Breast epithelium (tissue), 4 donors: ENCODE measurements at regions not wholly inside any gene's neighbourhood (a gene's known extent, or its start where the extent isn't known, plus 50 kb on each side); places are given as distances from the start of the nearest gene placed in this dataset.
"Not testable (repeated sequence)": the region's sequence is repeated elsewhere in the genome, so short reads cannot be mapped to it uniquely, and the experiment has no call there.

ENCODE experiments used
- DNase-seq, 2 donors: peaks; one replicate each; pipeline ENCODE4 v3.0.0-alpha.2; 2019; ENCODE audit warnings: low spot score in 2 of 2
- H3K27ac ChIP-seq, 2 donors: fragments of 200-600 bp; sonication (generic) in 1 of 2; one replicate each; pipeline ENCODE4 v1.5.1; 2016 to 2019; ENCODE audit warnings: mild to moderate bottlenecking in 1 of 2
- H3K27me3 ChIP-seq, 2 donors: fragments of 200-600 bp; sonication (generic) in 1 of 2; one replicate each; pipeline versions ENCODE4 v1.5.1 to v1.6.0; 2017 to 2019; ENCODE audit warnings: control low read depth in 1 of 2, mild to moderate bottlenecking in 1 of 2
- H3K36me3 ChIP-seq: fragments of 200-600 bp; one replicate; pipeline ENCODE4 v1.5.1; 2019
- H3K4me1 ChIP-seq, 2 donors: fragments of 200-600 bp; sonication (generic); one replicate each; pipeline ENCODE4 v1.5.1; 2016 to 2019; ENCODE audit warnings: control low read depth in 1 of 2
- H3K4me3 ChIP-seq, 3 donors: fragments of 200-600 bp; sonication (generic); 1 replicate in 2 of 3; 2 replicates in 1 of 3; pipeline ENCODE4 v1.5.1; 2016 to 2019; ENCODE audit warnings: mild to moderate bottlenecking in 3 of 3, moderate library complexity in 2 of 3
- H3K9me3 ChIP-seq, 2 donors: fragments of 200-600 bp; sonication (generic) in 1 of 2; one replicate each; pipeline ENCODE4 v1.5.1; 2016 to 2019; ENCODE audit warnings: control low read depth in 1 of 2
- CTCF ChIP-seq, 3 donors: fragments of 450-650 bp; IDR thresholded peaks; one replicate each; pipeline ENCODE4 v1.5.1; 2016 to 2017; ENCODE audit warnings: antibody characterized with exemption in 3 of 3, mild to moderate bottlenecking in 3 of 3, moderate library complexity in 3 of 3
- POLR2A ChIP-seq: fragments of 450-650 bp; IDR thresholded peaks from one replicate; pipeline ENCODE4 v1.6.1; 2016; ENCODE audit warnings: antibody characterized with exemption, mild to moderate bottlenecking, moderate library complexity
- POLR2AphosphoS5 ChIP-seq, 3 donors: sonication (generic); formaldehyde crosslinking; IDR thresholded peaks; one replicate each; pipeline ENCODE4 v1.6.1; 2017; ENCODE audit warnings: antibody characterized with exemption in 3 of 3
- intact Hi-C: fragments of 100-400 bp; cut with DNase I; formaldehyde crosslinking; loops from one replicate; pipeline ENCODE4 v1.15.1; 2023; ENCODE audit warnings: low total_unique reads

DNA sequence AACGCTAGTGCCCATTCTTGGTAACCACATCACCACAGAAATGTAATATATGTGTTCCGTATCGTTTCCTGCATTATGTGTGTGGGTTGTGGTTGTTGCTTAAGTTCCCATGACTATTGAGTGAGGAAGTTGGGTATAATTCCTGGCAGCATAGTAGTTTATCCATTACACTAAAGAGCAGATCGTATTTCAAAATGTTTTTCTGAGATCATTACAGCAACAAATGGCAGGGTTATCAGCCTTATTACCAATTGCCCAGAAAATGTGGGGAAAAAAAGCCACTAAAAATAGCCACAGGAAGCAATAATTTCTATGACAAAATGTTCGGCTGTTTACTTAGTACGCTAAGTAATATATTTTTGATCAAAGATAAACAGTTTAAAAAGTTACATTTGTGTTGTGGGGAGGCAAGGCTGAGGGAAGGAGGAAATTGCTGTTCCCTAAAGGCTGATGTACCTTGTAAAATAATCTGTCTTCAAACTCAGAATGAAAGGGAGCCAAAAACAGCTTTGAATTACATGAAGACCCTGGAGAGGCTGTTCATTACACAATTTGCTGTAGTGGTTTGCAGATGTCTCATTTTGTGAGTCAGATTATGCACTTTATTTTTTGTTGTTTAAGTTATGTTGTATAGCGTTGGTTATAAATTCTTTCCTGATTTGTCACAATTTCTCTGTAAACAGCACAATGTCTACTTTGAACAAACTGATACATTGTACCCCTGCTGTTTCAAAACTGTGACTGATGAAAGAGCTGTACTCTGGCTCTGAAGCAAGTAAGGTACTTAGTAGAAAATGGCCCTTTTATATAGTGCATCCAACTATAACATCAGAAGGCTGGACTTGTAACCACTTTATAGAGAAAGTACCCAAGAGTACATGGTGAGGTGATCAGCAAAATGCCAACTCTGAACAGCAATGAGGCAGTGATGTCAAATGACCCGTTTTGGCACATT is 1028.5 kb downstream of the NR2F1-AS1 start:
- H3K9me3 ChIP-seq = no peaks in the 10 kb centered on the region
- H3K4me1 ChIP-seq = no peaks in the 10 kb centered on the region
- TF ChIP-seq POLR2AphosphoS5 (IDR thresholded peaks at IDR 0.05) (no peak), POLR2A (no peak), CTCF (IDR thresholded peaks at IDR 0.05) (no peak)
- H3K27ac ChIP-seq = no peak overlapping the region
- H3K36me3 ChIP-seq = no peaks in the 10 kb centered on the region
- H3K4me3 ChIP-seq = no peak overlapping the region
- intact Hi-C loops = no loop called here
- DNase-seq = no peak
- H3K27me3 ChIP-seq = no peaks in the 10 kb centered on the region

- Histone ChIP-seq H3K9me3 (no peaks in the 10 kb centered on the region), H3K27me3 (no peaks in the 10 kb centered on the region), H3K27ac (no peak overlapping the region), H3K4me1 (no peaks in the 10 kb centered on the region), H3K36me3 (no peaks in the 10 kb centered on the region), H3K4me3 (no peak overlapping the region)
- intact Hi-C loops = no loop called here
- TF ChIP-seq CTCF (IDR thresholded peaks at IDR 0.05) (no peak), POLR2AphosphoS5 (IDR thresholded peaks at IDR 0.05) (no peak), POLR2A (no peak)
- no peak for DNase-seq
These were observed 1032.7 kb downstream of the NR2F1-AS1 start for GRCh38 chr5:92548346-92548745.

DNA sequence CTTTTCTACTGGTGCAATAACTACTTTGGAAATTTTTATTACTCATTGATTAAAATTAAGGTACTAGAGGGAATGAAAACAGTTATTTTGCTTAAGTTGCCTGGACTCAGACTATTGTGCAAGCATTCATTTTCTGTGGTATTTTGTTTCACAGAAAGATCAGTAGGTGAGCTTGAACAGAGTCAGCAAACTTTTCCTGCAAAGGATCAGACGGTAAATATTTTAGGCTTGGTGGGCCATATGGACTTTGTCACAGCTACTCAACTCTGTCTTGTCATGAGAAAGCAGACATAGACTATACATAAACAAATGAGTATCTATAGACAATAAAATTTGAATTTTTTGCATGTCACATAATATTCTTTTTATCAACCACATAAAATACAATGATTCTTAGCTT is 1036.4 kb downstream of the NR2F1-AS1 start:
- intact Hi-C loops = no loop called here
- DNase-seq = no peak
- H3K27ac ChIP-seq = no peak overlapping the region
- no peaks in the 10 kb centered on the region for H3K36me3 ChIP-seq
- no peaks in the 10 kb centered on the region for H3K27me3 ChIP-seq
- TF ChIP-seq POLR2AphosphoS5 (IDR thresholded peaks at IDR 0.05) (no peak), POLR2A (no peak), CTCF (IDR thresholded peaks at IDR 0.05) (no peak)
- no peak overlapping the region for H3K4me3 ChIP-seq
- H3K4me1 ChIP-seq = no peaks in the 10 kb centered on the region
- peaks cover 4% of the 10 kb centered on the region in 2 donors for H3K9me3 ChIP-seq

DNA sequence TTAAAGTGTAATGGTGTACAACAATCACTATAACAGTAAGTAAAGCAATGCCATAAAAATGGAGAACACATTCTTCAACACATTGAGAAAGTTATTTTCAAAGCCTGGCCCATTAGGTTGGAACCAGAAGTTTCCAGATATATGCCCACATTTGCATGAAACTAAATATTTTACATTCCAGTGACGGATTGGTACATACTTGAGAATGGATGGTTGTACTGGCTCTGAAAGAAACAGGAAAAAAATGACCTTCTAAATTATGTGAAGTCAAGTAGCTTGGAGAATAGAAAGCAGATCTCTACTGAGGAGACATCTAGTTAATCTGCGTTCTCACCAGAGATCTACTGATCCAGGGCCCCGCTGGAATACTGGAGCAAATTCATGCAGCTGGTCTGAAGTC is 1037.0 kb downstream of the NR2F1-AS1 start:
- H3K4me3 ChIP-seq = no peak overlapping the region
- H3K27me3 ChIP-seq = no peaks in the 10 kb centered on the region
- TF ChIP-seq CTCF (IDR thresholded peaks at IDR 0.05) (no peak), POLR2A (no peak), POLR2AphosphoS5 (IDR thresholded peaks at IDR 0.05) (no peak)
- no peak overlapping the region for H3K27ac ChIP-seq
- H3K4me1 ChIP-seq = no peaks in the 10 kb centered on the region
- no peaks in the 10 kb centered on the region for H3K36me3 ChIP-seq
- H3K9me3 ChIP-seq = peaks cover 4% of the 10 kb centered on the region in 2 donors
- intact Hi-C loops = no loop called here
- DNase-seq = no peak

DNA sequence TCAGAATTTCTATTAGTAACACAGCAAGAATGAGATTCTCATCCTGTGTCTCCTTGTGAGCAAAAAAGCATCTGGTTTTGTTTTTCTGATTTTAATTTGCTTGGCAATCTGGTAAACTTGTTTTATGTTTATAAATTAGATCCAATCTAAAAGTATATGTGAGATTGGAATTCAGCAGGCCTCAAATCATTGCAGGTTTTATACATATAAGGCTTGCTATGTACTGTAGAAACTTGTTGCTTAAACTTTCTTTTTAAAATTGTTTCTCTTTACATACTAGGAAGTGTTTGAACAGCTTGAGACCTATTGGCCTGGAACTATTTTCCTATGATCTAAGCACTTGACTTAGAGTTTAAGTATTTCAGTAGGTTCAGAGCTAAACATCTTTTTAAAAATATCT is 1037.8 kb downstream of the NR2F1-AS1 start:
- intact Hi-C loops = no loop called here
- Histone ChIP-seq H3K4me1 (no peaks in the 10 kb centered on the region), H3K27me3 (no peaks in the 10 kb centered on the region), H3K9me3 (peaks cover 4% of the 10 kb centered on the region in 2 donors), H3K27ac (no peak overlapping the region), H3K36me3 (no peaks in the 10 kb centered on the region), H3K4me3 (no peak overlapping the region)
- no peak for DNase-seq
- no peak for TF ChIP-seq POLR2A
- no peak for TF ChIP-seq CTCF (IDR thresholded peaks at IDR 0.05)
- no peak for TF ChIP-seq POLR2AphosphoS5 (IDR thresholded peaks at IDR 0.05)

DNA sequence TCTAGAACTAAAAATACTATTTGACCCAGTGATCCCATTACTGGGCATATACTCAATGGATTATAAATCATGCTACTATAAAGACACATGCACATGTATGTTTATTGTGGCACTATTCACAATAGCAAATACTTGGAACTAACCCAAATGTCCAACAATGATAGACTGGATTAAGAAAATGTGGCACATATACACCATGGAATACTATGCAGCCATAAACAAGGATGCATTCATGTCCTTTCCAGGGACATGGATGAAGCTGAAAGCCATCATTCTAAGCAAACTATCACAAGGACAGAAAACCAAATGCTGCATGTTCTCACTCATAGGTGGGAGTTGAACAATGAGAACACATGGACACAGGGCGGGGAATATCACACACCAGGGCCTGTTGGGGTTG is 1039.0 kb downstream of the NR2F1-AS1 start:
- H3K4me1 ChIP-seq, H3K4me3 ChIP-seq, H3K9me3 ChIP-seq, H3K36me3 ChIP-seq, DNase-seq, H3K27me3 ChIP-seq, H3K27ac ChIP-seq, intact Hi-C loops: not testable (repeated sequence)
